ENCODE measurements at regions not wholly inside any gene's neighbourhood (a gene's known extent, or its start where the extent isn't known, plus 50 kb on each side); places are given as distances from the start of the nearest gene placed in this dataset.

DNA sequence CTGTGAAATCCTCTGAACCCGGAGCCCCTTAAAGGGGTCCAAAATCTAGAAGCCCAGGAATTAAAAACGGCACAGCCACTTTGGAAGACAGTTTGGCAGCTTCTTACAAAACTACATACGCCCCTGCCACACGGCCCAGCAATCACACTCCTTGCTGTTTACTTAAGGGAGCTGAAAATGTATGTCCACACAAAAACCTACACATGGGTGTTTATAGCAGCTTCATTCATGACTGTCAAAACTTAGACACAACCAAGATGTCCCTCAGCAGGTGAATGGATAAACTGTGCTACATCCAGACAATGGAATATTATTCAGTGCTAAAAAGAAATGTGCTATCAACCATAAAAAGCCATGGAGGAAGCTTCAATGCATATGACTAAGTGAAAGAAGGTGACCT lies 162.5 kb downstream of the NUP210 start:
- no peaks in the 10 kb centered on the region for H3K36me3 Mint-ChIP-seq (ENCODE audit: low read depth)
- H3K4me3 Mint-ChIP-seq, result no peak overlapping the region
- peaks cover 4% of the 10 kb centered on the region for H3K4me1 Mint-ChIP-seq
- ChIA-PET CTCF (interaction anchor here (0.5 to 1.6 kb wide), 2 partner anchors 21 to 292 kb away, joined by 3 to 5 read pairs; no protein-coding TSS in a partner anchor), POLR2A (no interaction called here)
- no peak for DNase-seq
- H3K27ac Mint-ChIP-seq, result no peak overlapping the region
- H3K27me3 Mint-ChIP-seq, result peaks cover 2% of the 10 kb centered on the region
- no peaks in the 10 kb centered on the region for H3K9me3 Mint-ChIP-seq

DNA sequence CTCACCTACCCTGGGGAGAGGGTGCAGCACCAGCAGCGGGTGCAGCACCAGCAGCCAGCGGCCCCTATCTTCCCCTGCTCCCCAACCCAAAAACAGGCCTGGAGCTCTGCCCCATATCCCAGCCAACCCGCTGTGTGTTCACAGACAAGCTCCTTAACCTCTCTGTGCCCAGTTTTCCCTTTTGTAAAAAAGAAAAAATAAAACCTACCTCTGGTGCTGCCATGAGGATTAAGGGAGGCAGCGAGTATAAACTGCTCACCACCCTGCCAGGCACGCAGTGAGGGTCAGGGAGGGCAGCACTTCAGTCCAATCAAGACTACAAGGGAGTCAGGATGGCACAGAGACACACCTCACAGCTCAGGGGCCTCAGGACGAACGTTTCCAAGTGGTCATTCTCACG lies 163.3 kb downstream of the NUP210 start:
- H3K4me1 Mint-ChIP-seq, result no peaks in the 10 kb centered on the region
- no peak overlapping the region for H3K4me3 Mint-ChIP-seq
- H3K36me3 Mint-ChIP-seq (ENCODE audit: low read depth), result no peaks in the 10 kb centered on the region
- no peak for DNase-seq
- POLR2A ChIA-PET, result no interaction called here
- H3K9me3 Mint-ChIP-seq, result no peaks in the 10 kb centered on the region
- CTCF ChIA-PET, result interaction anchor here (1.6 kb wide), 1 partner anchor 22 kb away, joined by 5 read pairs; no protein-coding TSS in a partner anchor
- H3K27ac Mint-ChIP-seq, result no peak overlapping the region
- H3K27me3 Mint-ChIP-seq, result peaks cover 8% of the 10 kb centered on the region

DNA sequence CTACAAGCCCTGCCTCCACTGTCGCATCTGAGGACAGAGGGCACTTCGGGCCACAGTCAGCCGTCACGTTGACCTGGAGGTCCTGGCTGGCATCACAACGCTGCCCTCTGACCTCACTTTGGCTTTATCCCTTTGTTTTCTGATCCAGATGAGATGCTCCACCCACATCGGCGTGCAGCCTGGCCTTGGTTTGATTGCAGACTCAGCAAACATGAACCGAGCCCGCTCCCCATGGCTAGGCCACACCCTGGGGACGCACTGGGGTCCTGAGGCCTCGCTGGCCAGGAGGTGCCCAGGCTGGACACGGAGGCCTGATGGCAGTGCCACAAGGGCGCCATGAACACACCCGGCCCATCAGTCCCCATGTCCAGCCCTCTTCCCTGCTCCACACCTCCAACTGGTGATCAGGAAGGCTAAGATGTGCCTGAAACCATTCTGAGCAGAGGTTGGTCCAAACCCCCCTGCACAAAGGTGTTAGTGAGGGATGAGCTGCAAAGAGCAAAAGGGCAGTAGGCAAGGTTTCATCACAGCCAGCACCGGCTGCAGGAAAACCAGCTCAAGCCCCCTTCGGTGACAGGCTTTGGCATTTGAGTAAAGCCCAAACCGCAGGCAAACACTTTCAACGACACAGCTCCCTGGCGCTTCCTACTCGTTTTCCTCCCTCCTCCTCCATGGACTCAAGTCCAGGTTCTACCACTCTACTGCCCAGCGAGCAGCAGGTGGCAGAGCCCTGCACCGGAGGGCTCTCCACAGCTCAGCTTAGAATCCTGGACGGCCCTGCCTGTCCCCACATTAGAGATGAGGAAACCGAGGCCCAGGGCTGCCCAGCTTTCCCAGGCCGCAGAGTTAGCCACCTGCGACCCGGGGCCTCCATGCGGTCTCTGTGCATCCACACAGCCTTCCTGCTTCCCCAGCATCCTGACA lies 165.8 kb downstream of the NUP210 start:
- no peaks in the 10 kb centered on the region for H3K36me3 Mint-ChIP-seq (ENCODE audit: low read depth)
- CTCF ChIA-PET, result no interaction called here
- POLR2A ChIA-PET, result no interaction called here
- no peaks in the 10 kb centered on the region for H3K4me1 Mint-ChIP-seq
- no peak for DNase-seq
- no peak overlapping the region for H3K27ac Mint-ChIP-seq
- no peak overlapping the region for H3K4me3 Mint-ChIP-seq
- H3K9me3 Mint-ChIP-seq, result no peaks in the 10 kb centered on the region
- H3K27me3 Mint-ChIP-seq, result peaks cover 11% of the 10 kb centered on the region

DNA sequence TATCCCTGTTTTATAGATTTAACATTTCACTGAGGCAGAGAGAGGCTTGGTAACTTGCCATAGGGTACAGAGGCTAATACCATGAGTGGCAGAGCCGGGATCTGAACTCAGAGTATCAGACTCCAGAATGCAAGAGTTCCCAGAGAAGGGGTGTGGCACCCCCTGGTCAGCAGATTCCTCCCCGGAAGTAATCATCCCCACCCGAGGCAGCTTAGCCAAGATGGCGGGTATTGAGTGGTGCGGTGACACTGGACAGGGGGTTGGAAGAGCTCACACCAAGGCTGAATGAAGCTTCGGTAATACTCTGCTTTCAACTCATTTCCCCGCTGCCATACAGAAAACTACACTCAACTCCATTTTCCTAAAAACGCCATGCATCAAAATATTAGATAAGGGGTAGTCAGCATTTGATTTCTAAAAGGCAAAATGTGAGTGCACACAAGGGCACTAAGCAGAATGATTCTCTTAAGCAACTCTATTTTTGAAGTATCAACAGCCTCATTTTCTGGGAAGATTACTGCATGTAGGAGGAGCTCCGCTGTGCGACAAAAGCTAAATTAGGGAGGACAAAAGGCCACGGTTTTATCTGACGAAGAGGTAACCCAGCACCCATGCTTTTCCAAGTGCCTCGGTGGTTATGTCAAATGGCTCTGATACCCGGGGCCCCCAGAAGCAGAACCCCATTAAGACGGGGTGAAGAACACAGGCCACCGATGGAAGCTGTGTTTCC lies 166.7 kb downstream of the NUP210 start:
- Mint-ChIP-seq H3K4me1 (no peaks in the 10 kb centered on the region), H3K27me3 (peaks cover 9% of the 10 kb centered on the region), H3K9me3 (no peaks in the 10 kb centered on the region), H3K36me3 (ENCODE audit: low read depth) (no peaks in the 10 kb centered on the region), H3K27ac (no peak overlapping the region), H3K4me3 (no peak overlapping the region)
- DNase-seq, result no peak
- ChIA-PET POLR2A (no interaction called here), CTCF (no interaction called here)

DNA sequence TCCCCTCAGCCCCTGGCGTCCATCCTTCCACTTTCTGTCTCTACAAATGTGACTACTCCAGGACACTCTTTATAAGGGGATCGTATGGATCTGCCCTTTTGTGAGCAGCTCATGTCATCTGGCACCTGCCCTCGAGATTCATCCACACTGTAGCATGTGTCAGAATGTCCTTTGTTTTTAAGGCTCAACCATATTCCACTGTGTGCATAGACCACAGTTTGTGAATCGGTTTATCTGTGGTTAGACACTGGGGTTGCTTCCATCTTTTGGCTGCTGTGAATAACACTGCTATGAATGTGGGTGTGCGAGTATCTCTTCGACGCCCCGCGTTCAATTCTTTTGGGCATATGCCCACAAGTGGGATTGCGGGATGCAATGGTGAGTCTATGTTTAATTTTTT lies 167.9 kb downstream of the NUP210 start:
- Mint-ChIP-seq H3K4me1 (no peaks in the 10 kb centered on the region), H3K36me3 (ENCODE audit: low read depth) (no peaks in the 10 kb centered on the region), H3K27ac (no peak overlapping the region), H3K4me3 (no peak overlapping the region), H3K27me3 (peaks cover 9% of the 10 kb centered on the region), H3K9me3 (no peaks in the 10 kb centered on the region)
- POLR2A ChIA-PET, result no interaction called here
- no peak for DNase-seq
- CTCF ChIA-PET, result no interaction called here

DNA sequence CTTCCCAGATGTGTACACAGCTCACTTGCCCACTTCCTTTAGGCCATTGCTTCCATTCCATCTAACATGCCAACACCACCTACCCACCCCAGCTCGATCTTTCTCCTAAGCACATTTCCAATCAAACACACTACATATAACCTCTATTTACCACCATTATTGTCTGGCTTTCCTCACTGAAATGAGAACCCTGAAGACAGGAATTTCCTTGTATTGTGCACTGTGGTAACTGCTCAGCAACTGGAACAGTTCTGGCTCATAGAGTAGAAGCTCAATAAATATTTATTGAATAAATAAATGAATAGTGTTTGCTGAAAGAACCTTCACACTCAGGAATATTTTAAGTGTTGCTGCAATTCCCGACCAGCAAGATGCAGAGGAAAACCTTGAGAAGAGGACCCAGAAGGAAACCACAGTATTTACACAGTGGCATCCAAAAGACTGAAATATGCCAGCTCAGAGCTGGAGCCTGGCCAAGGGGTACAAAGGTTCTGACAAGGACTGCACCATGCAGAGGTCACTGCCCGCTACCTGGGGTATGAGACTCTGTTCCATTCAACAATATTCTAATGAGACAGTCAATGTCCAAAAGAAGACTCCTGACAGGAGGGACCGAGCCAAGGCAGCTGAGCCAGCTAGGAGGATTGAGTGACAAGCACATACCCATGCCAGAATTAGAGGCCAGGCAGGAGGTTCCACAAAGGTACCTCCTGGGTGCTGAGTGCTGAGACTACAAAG lies 168.8 kb downstream of the NUP210 start:
- peaks cover 9% of the 10 kb centered on the region for H3K27me3 Mint-ChIP-seq
- no peaks in the 10 kb centered on the region for H3K9me3 Mint-ChIP-seq
- no peaks in the 10 kb centered on the region for H3K4me1 Mint-ChIP-seq
- no peak overlapping the region for H3K27ac Mint-ChIP-seq
- no peak for DNase-seq
- no peak overlapping the region for H3K4me3 Mint-ChIP-seq
- H3K36me3 Mint-ChIP-seq (ENCODE audit: low read depth), result no peaks in the 10 kb centered on the region
- ChIA-PET POLR2A (no interaction called here), CTCF (no interaction called here)

DNA sequence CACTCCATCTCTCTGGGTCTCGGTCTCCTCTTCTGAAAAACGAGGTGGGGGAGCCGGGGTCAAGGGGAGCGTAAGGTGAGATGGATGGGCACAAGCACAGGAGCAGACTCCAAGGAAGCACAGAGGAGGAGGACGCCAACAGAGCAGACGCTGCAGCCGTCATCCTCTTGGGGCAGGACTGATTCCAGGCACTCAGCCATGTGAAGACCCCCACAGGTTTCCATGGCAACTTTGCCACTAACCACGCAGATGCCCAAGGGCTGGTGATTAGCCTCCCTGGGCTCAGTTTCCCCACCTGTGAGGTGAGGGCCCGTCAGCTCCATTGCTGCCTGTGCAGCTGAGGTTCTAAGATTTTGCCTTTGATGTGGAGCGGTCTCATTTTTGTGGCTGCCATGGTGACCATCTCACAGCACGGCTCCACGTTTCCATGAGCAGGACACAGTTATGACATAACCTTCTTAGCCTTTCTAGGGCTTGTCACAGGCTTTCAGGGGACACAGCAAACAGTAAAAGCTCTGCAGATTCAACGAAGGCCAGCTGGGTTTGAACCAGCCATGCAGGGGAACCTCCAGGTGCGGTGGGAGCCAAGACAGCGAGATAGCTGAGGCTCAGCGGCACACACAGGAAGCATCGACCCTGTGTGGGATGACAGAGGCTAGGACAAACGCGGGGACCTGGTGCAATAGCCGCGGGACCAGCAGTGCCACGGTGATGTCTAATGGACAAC lies 170.3 kb downstream of the NUP210 start:
- ChIA-PET POLR2A (no interaction called here), CTCF (interaction anchor here (0.7 to 1.6 kb wide), 3 partner anchors 12 to 1012 kb away, joined by 3 to 5 read pairs (median 3); no protein-coding TSS in a partner anchor)
- Mint-ChIP-seq H3K4me1 (no peaks in the 10 kb centered on the region), H3K36me3 (ENCODE audit: low read depth) (no peaks in the 10 kb centered on the region), H3K27me3 (peaks cover 9% of the 10 kb centered on the region), H3K27ac (no peak overlapping the region), H3K9me3 (no peaks in the 10 kb centered on the region), H3K4me3 (no peak overlapping the region)
- DNase-seq, result no peak

DNA sequence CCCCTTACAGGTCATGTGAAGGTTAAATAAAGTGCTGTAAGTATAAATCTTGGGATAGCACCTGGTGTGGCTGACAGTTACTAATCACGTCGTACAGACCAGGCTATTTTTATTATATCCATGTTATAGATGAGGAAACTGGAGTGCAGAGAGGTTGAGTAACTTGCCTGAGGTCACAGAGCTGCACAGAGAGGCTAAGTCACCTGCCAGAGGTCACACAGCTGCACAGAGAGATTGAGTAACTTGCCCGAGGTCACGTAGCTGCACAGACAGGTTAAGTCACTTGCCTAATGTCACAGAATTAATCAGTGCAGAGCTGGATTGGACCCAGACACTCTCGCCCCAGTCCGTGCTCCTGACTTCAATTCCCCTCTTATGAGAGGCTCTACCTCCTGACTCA lies 171.5 kb downstream of the NUP210 start:
- no peak for DNase-seq
- Mint-ChIP-seq H3K4me1 (no peaks in the 10 kb centered on the region), H3K9me3 (no peaks in the 10 kb centered on the region), H3K36me3 (ENCODE audit: low read depth) (no peaks in the 10 kb centered on the region), H3K27me3 (peaks cover 9% of the 10 kb centered on the region), H3K27ac (peak overlapping the region; percentile 15), H3K4me3 (no peak overlapping the region)
- POLR2A ChIA-PET, result no interaction called here
- CTCF ChIA-PET, result interaction anchor here (0.6 to 1.6 kb wide), 2 partner anchors 11 to 416 kb away, joined by 3 to 5 read pairs; no protein-coding TSS in a partner anchor

DNA sequence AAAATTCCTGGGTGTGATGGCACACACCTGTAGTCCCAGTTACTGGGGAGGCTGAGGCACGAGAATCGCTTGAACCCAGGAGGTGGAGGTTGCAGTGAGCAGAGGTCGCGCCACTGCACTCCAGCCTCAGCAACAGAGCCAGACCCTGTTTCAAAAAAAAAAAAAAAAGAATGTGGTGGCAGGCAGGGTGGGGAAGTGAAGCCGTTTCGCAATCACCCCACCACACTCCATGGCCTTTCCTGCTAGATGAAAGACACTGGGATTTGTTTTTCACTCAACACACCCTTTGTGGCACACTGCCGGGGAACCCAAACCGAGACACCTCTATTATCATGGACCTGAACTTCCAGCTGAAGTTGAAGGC lies 172.4 kb upstream of the IQSEC1 start:
- Mint-ChIP-seq H3K9me3 (no peaks in the 10 kb centered on the region), H3K4me1 (no peaks in the 10 kb centered on the region), H3K27me3 (no peaks in the 10 kb centered on the region), H3K4me3 (no peak overlapping the region), H3K36me3 (ENCODE audit: low read depth) (no peaks in the 10 kb centered on the region), H3K27ac (no peak overlapping the region)
- POLR2A ChIA-PET, result no interaction called here
- no peak for DNase-seq
- CTCF ChIA-PET, result no interaction called here

DNA sequence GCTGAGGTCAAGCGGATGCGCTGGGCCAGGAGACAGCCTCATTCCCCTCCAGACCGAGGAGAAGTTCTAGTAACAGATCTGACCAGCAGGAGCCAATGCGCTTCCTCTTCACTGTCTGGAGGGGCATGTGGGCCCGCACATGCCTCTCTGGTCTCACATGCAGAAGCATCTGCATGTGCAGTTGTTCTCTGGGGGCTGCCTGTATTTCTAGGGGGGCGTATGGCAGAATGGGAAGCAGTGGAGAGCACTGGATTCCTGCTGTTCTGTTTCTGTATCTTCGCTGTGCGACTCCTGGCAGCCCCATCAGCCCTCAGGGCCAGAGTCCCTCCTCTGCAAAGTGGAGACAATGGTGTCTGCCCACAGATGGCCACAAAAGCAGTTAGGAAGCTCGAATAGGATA lies 170.4 kb upstream of the IQSEC1 start:
- Mint-ChIP-seq H3K4me3 (no peak overlapping the region), H3K27ac (no peak overlapping the region), H3K27me3 (no peaks in the 10 kb centered on the region), H3K36me3 (ENCODE audit: low read depth) (no peaks in the 10 kb centered on the region), H3K4me1 (no peaks in the 10 kb centered on the region), H3K9me3 (no peaks in the 10 kb centered on the region)
- ChIA-PET POLR2A (no interaction called here), CTCF (interaction anchor here (0.7 kb wide), 1 partner anchor 15 kb away, joined by 3 read pairs; no protein-coding TSS in a partner anchor)
- no peak for DNase-seq

DNA sequence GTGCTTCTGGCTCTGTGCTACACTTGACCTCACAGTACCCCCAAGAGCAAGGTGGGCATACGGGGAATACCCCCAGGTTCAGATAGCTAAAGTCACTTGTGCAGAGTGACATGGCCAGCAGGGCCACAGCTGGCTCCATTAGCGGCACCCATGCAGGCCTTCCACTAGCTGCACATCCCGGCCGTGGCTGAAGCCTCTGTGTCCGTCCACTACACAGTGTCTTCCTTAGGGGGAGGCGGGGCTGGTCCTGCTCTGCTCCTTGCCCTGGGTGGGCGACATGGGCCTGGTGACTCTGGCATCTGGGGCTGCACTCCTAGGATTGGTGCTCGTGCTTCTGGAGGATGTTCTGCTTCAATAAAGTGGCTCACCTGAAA lies 169.1 kb upstream of the IQSEC1 start:
- Mint-ChIP-seq H3K36me3 (ENCODE audit: low read depth) (no peaks in the 10 kb centered on the region), H3K4me3 (no peak overlapping the region), H3K27me3 (no peaks in the 10 kb centered on the region), H3K27ac (no peak overlapping the region), H3K9me3 (no peaks in the 10 kb centered on the region), H3K4me1 (no peaks in the 10 kb centered on the region)
- no peak for DNase-seq
- ChIA-PET CTCF (no interaction called here), POLR2A (no interaction called here)

DNA sequence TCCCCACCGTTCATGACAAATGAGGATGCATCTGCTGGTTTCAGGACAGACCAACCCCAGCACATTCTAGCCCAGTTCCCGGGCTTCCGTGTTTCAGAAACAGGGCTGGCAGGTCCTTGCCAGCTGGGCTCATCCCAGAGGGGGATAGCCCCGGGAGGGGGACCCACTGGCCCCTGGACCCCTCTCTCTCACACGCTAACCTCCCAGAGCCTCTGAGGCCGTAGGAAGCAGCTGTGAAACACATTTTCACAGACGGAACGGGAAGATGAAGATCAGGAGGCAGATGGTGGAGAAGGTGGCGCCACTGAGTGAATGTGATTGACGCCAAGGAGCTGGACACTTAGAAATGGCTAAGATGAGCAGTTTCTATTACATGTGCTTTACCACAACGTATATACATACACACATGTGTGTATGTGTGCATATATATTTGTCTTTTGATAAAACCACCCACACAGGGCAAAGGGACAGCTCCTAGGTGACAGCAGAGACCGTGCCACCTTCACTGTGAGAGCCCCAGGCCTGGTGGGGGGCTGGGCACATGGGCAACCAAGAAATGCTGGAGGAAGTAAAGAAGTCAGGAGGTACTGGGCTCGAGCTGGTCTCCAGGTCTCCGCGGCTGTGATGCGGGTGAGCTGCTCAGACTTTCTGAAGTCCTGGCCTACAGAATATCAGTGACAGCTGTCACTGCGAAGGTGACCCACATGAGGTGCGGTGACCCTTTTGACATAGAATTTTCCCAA lies 168.6 kb upstream of the IQSEC1 start:
- ChIA-PET POLR2A (no interaction called here), CTCF (no interaction called here)
- H3K9me3 Mint-ChIP-seq, result no peaks in the 10 kb centered on the region
- no peak overlapping the region for H3K4me3 Mint-ChIP-seq
- no peak for DNase-seq
- no peaks in the 10 kb centered on the region for H3K4me1 Mint-ChIP-seq
- H3K36me3 Mint-ChIP-seq (ENCODE audit: low read depth), result no peaks in the 10 kb centered on the region
- no peaks in the 10 kb centered on the region for H3K27me3 Mint-ChIP-seq
- H3K27ac Mint-ChIP-seq, result no peak overlapping the region

Measured in activated CD4-positive, alpha-beta T cell treated with anti-CD3 and anti-CD28 coated beads, Interleukin-2, amount 10 ng/mL, durations not matched to agents 7 days and 5 days (primary cell).